HAP-1 (cell line): ENCODE measurements at regions not wholly inside any gene's neighbourhood (a gene's known extent, or its start where the extent isn't known, plus 50 kb on each side); places are given as distances from the start of the nearest gene placed in this dataset.
A peak's percentile ranks its signal among the peaks of the same experiment; 100 is the strongest.

ENCODE experiments used
- DNase-seq, 2 experiments: peaks; one replicate each; pipeline ENCODE4 v3.0.0-alpha.2; 2016 to 2020; ENCODE audit warnings: low spot score in 2 of 2
- H3K27me3 ChIP-seq: fragments of 250-450 bp; sonication (Bioruptor Pico); 2 replicates; pipeline ENCODE4 v1.5.1; 2020; ENCODE audit warnings: low read depth, mild to moderate bottlenecking, moderate library complexity
- H3K36me3 ChIP-seq: fragments of 250-450 bp; sonication (Bioruptor Pico); replicated peaks from 2 replicates; pipeline ENCODE4 v1.5.1; 2020; ENCODE audit warnings: mild to moderate bottlenecking
- H3K4me1 ChIP-seq: fragments of 250-450 bp; sonication (Bioruptor Pico); 2 replicates; pipeline ENCODE4 v1.5.1; 2020; ENCODE audit warnings: mild to moderate bottlenecking
- H3K4me3 ChIP-seq: fragments of 250-450 bp; sonication (Bioruptor Pico); 2 replicates; pipeline ENCODE4 v1.5.1; 2020; ENCODE audit warnings: mild to moderate bottlenecking, moderate library complexity
- H3K9me3 ChIP-seq: fragments of 250-450 bp; sonication (Bioruptor Pico); 2 replicates; pipeline ENCODE4 v1.5.1; 2020; ENCODE audit warnings: mild to moderate bottlenecking, moderate library complexity
- in situ Hi-C: fragments of 300-500 bp; cut with MboI; formaldehyde crosslinking; loops from 3 replicates; pipeline ENCODE4 v1.14.3; 2020; ENCODE audit warnings: low sequenced_read_pairs, inconsistent platforms, mixed read lengths

GRCh38 chr21:16086121-16086520 is 356.3 kb downstream of the USP25 start:
- in situ Hi-C loops = loop anchor here (10.0 kb wide), 1 partner anchor 239 kb away; no protein-coding TSS in a partner anchor
- no peaks in the 10 kb centered on the region for H3K36me3 ChIP-seq
- no peaks in the 10 kb centered on the region for H3K9me3 ChIP-seq
- DNase-seq = no peak
- no peaks in the 10 kb centered on the region for H3K27me3 ChIP-seq
- H3K4me3 ChIP-seq = no peak overlapping the region
- H3K4me1 ChIP-seq = peaks cover 8% of the 10 kb centered on the region

GRCh38 chr21:16086936-16087335 is 357.2 kb downstream of the USP25 start:
- Histone ChIP-seq H3K4me3 (no peak overlapping the region), H3K9me3 (no peaks in the 10 kb centered on the region), H3K4me1 (peaks cover 8% of the 10 kb centered on the region), H3K36me3 (no peaks in the 10 kb centered on the region), H3K27me3 (no peaks in the 10 kb centered on the region)
- in situ Hi-C loops = loop anchor here (10.0 kb wide), 1 partner anchor 238 kb away; no protein-coding TSS in a partner anchor
- DNase-seq = no peak

- no peaks in the 10 kb centered on the region for H3K27me3 ChIP-seq
- no peak overlapping the region for H3K4me3 ChIP-seq
- in situ Hi-C loops = loop anchor here (10.0 kb wide), 1 partner anchor 237 kb away; no protein-coding TSS in a partner anchor
- DNase-seq = no peak
- no peaks in the 10 kb centered on the region for H3K9me3 ChIP-seq
- H3K36me3 ChIP-seq = no peaks in the 10 kb centered on the region
- H3K4me1 ChIP-seq = peaks cover 8% of the 10 kb centered on the region
Observed at GRCh38 chr21:16087523-16087922, 357.7 kb downstream of the USP25 start.

- DNase-seq = peak; percentile 20 to 33
- in situ Hi-C loops = loop anchor here (10.0 kb wide), 1 partner anchor 237 kb away; no protein-coding TSS in a partner anchor
- no peak overlapping the region for H3K4me3 ChIP-seq
- no peaks in the 10 kb centered on the region for H3K27me3 ChIP-seq
- H3K4me1 ChIP-seq = peaks cover 8% of the 10 kb centered on the region
- no peaks in the 10 kb centered on the region for H3K36me3 ChIP-seq
- no peaks in the 10 kb centered on the region for H3K9me3 ChIP-seq
Observed at GRCh38 chr21:16088056-16088455, 358.3 kb downstream of the USP25 start.

- Histone ChIP-seq H3K4me1 (no peaks in the 10 kb centered on the region), H3K36me3 (no peaks in the 10 kb centered on the region), H3K9me3 (no peaks in the 10 kb centered on the region), H3K27me3 (no peaks in the 10 kb centered on the region), H3K4me3 (no peak overlapping the region)
- DNase-seq = no peak
- in situ Hi-C loops = no loop called here
Observed at GRCh38 chr21:16095005-16095404, 365.2 kb downstream of the USP25 start.

GRCh38 chr21:16096988-16097387 is 367.2 kb downstream of the USP25 start:
- H3K36me3 ChIP-seq = no peaks in the 10 kb centered on the region
- H3K4me3 ChIP-seq = no peak overlapping the region
- in situ Hi-C loops = no loop called here
- no peaks in the 10 kb centered on the region for H3K9me3 ChIP-seq
- H3K4me1 ChIP-seq = no peaks in the 10 kb centered on the region
- DNase-seq = no peak
- no peaks in the 10 kb centered on the region for H3K27me3 ChIP-seq

GRCh38 chr21:16102113-16102512 is 372.3 kb downstream of the USP25 start:
- no peak for DNase-seq
- in situ Hi-C loops = no loop called here
- Histone ChIP-seq H3K4me3 (no peak overlapping the region), H3K36me3 (no peaks in the 10 kb centered on the region), H3K9me3 (no peaks in the 10 kb centered on the region), H3K27me3 (no peaks in the 10 kb centered on the region), H3K4me1 (no peaks in the 10 kb centered on the region)

GRCh38 chr21:16108561-16109075 is 378.8 kb downstream of the USP25 start:
- in situ Hi-C loops = no loop called here

GRCh38 chr21:16113052-16113715 is 383.4 kb downstream of the USP25 start:
- Histone ChIP-seq H3K36me3 (no peaks in the 10 kb centered on the region), H3K4me1 (peaks cover 5% of the 10 kb centered on the region), H3K9me3 (no peaks in the 10 kb centered on the region), H3K4me3 (no peak overlapping the region), H3K27me3 (no peaks in the 10 kb centered on the region)
- DNase-seq = peak in 1 of 2 experiments; percentile 40
- in situ Hi-C loops = no loop called here

More at GRCh38 chr21:16108561-16109075, 378.8 kb downstream of the USP25 start:
- DNase-seq = no peak
- no peak overlapping the region for H3K4me3 ChIP-seq
- no peaks in the 10 kb centered on the region for H3K36me3 ChIP-seq
- no peaks in the 10 kb centered on the region for H3K27me3 ChIP-seq
- no peaks in the 10 kb centered on the region; the same call in 1 of the 2 replicates for H3K4me1 ChIP-seq
- no peaks in the 10 kb centered on the region for H3K9me3 ChIP-seq

GRCh38 chr21:16115461-16115860 is 385.7 kb downstream of the USP25 start:
- H3K4me3 ChIP-seq = no peak overlapping the region
- in situ Hi-C loops = no loop called here
- peaks cover 8% of the 10 kb centered on the region; the same call in 1 of the 2 replicates for H3K4me1 ChIP-seq

GRCh38 chr21:16116069-16116468 is 386.3 kb downstream of the USP25 start:
- DNase-seq = no peak
- in situ Hi-C loops = no loop called here
- no peak overlapping the region for H3K4me3 ChIP-seq

More at GRCh38 chr21:16115461-16115860, 385.7 kb downstream of the USP25 start:
- Histone ChIP-seq H3K36me3 (no peaks in the 10 kb centered on the region), H3K9me3 (no peaks in the 10 kb centered on the region), H3K27me3 (no peaks in the 10 kb centered on the region)
- no peak for DNase-seq

GRCh38 chr21:16116798-16117197 is 387.0 kb downstream of the USP25 start:
- H3K4me1 ChIP-seq = peaks cover 8% of the 10 kb centered on the region; the same call in 1 of the 2 replicates
- no peak overlapping the region for H3K4me3 ChIP-seq
- no peaks in the 10 kb centered on the region for H3K36me3 ChIP-seq
- H3K9me3 ChIP-seq = no peaks in the 10 kb centered on the region
- in situ Hi-C loops = no loop called here
- no peak for DNase-seq
- no peaks in the 10 kb centered on the region for H3K27me3 ChIP-seq

More at GRCh38 chr21:16116069-16116468, 386.3 kb downstream of the USP25 start:
- no peaks in the 10 kb centered on the region for H3K36me3 ChIP-seq
- H3K9me3 ChIP-seq = no peaks in the 10 kb centered on the region
- H3K4me1 ChIP-seq = peaks cover 8% of the 10 kb centered on the region; the same call in 1 of the 2 replicates
- H3K27me3 ChIP-seq = no peaks in the 10 kb centered on the region

- no peaks in the 10 kb centered on the region for H3K9me3 ChIP-seq
- H3K27me3 ChIP-seq = no peaks in the 10 kb centered on the region
- peaks cover 8% of the 10 kb centered on the region; the same call in 1 of the 2 replicates for H3K4me1 ChIP-seq
- no peak for DNase-seq
- in situ Hi-C loops = no loop called here
- no peaks in the 10 kb centered on the region for H3K36me3 ChIP-seq
- no peak overlapping the region for H3K4me3 ChIP-seq
Observed at GRCh38 chr21:16117331-16117730, 387.5 kb downstream of the USP25 start.

- Histone ChIP-seq H3K4me3 (no peak overlapping the region), H3K4me1 (peaks cover 8% of the 10 kb centered on the region; the same call in 1 of the 2 replicates), H3K36me3 (no peaks in the 10 kb centered on the region), H3K9me3 (0 out of 2 replicates have a peak, but pooled peaks cover 2% of the 10 kb centered on the region), H3K27me3 (no peaks in the 10 kb centered on the region)
- peak in 1 of 2 experiments; percentile 60 for DNase-seq
- in situ Hi-C loops = no loop called here
Observed at GRCh38 chr21:16117851-16118590, 388.2 kb downstream of the USP25 start.
